ENCODE measurements at regions not wholly inside any gene's neighbourhood (a gene's known extent, or its start where the extent isn't known, plus 50 kb on each side); places are given as distances from the start of the nearest gene placed in this dataset.

- DNase-seq (ENCODE audit: low read depth): no peak
- no peak for TF ChIP-seq CTCF (IDR thresholded peaks at IDR 0.05; ENCODE audit: insufficient read depth, low read depth, low read length)
Measured at GRCh38 chr12:13435235-13435933, 238.9 kb downstream of the EMP1 start.

GRCh38 chr12:13433768-13434167 lies 237.2 kb downstream of the EMP1 start:
- no peak for TF ChIP-seq CTCF (IDR thresholded peaks at IDR 0.05; ENCODE audit: insufficient read depth, low read depth, low read length)
- no peak for DNase-seq (ENCODE audit: low read depth)
- H3K4me3 ChIP-seq (ENCODE audit: low read depth, low read length): no peak overlapping the region

More at GRCh38 chr12:13435235-13435933, 238.9 kb downstream of the EMP1 start:
- no peak overlapping the region for H3K4me3 ChIP-seq (ENCODE audit: low read depth, low read length)

- no peak for TF ChIP-seq CTCF (IDR thresholded peaks at IDR 0.05; ENCODE audit: insufficient read depth, low read depth, low read length)
- H3K4me3 ChIP-seq (ENCODE audit: low read depth, low read length): no peak overlapping the region
Measured at GRCh38 chr12:13431041-13431440, 234.5 kb downstream of the EMP1 start.

GRCh38 chr12:13428538-13429265 lies 232.2 kb downstream of the EMP1 start:
- peak; percentile 34 for DNase-seq (ENCODE audit: low read depth)
- TF ChIP-seq CTCF (IDR thresholded peaks at IDR 0.05; ENCODE audit: insufficient read depth, low read depth, low read length): no peak
- H3K4me3 ChIP-seq (ENCODE audit: low read depth, low read length): no peak overlapping the region

More at GRCh38 chr12:13431041-13431440, 234.5 kb downstream of the EMP1 start:
- DNase-seq (ENCODE audit: low read depth): no peak

- TF ChIP-seq CTCF (IDR thresholded peaks at IDR 0.05; ENCODE audit: insufficient read depth, low read depth, low read length): no peak
- H3K4me3 ChIP-seq (ENCODE audit: low read depth, low read length): no peak overlapping the region
- peak; percentile 40 for DNase-seq (ENCODE audit: low read depth)
Measured at GRCh38 chr12:13425766-13426165, 229.2 kb downstream of the EMP1 start.

GRCh38 chr12:13422291-13422690 lies 225.8 kb downstream of the EMP1 start:
- TF ChIP-seq CTCF (IDR thresholded peaks at IDR 0.05; ENCODE audit: insufficient read depth, low read depth, low read length): no peak
- DNase-seq (ENCODE audit: low read depth): no peak

More at GRCh38 chr12:13422291-13422690, 225.8 kb downstream of the EMP1 start:
- H3K4me3 ChIP-seq (ENCODE audit: low read depth, low read length): no peak overlapping the region
